Chondrocyte (in vitro differentiated cells): ENCODE measurements at regions not wholly inside any gene's neighbourhood (a gene's known extent, or its start where the extent isn't known, plus 50 kb on each side); places are given as distances from the start of the nearest gene placed in this dataset.
A peak's percentile ranks its signal among the peaks of the same experiment; 100 is the strongest.

Source experiments
- DNase-seq: peaks from one replicate; pipeline ENCODE4 v3.0.0; 2021; ENCODE audit warnings: mixed read lengths, low spot score
- H3K27ac Mint-ChIP-seq: one replicate; pipeline ENCODE4 v1.8.0; 2021; ENCODE audit warnings: mild to moderate bottlenecking, moderate library complexity, mixed read lengths; ENCODE audit not compliant: unreplicated experiment
- H3K27me3 Mint-ChIP-seq: 2 replicates; pipeline ENCODE4 v1.8.0; 2021; ENCODE audit warnings: low read depth, mixed read lengths
- H3K36me3 Mint-ChIP-seq: 2 replicates; pipeline ENCODE4 v1.8.0; 2021; ENCODE audit warnings: low read depth, mixed read lengths
- H3K4me1 Mint-ChIP-seq: 2 replicates; pipeline ENCODE4 v1.8.0; 2021; ENCODE audit warnings: low read depth, mild to moderate bottlenecking, mixed read lengths
- H3K4me3 Mint-ChIP-seq: one replicate; pipeline ENCODE4 v1.8.0; 2021; ENCODE audit warnings: mild to moderate bottlenecking, moderate library complexity, mixed read lengths; ENCODE audit not compliant: unreplicated experiment
- H3K9me3 Mint-ChIP-seq: 2 replicates; pipeline ENCODE4 v1.8.0; 2021; ENCODE audit warnings: low read depth, mixed read lengths
- TF ChIP-seq, protein P1 (sequence below): fragments of 200-600 bp; sonication (generic); IDR thresholded peaks from 2 replicates; pipeline ENCODE4 v1.5.0; 2021; ENCODE audit warnings: antibody characterized with exemption, mild to moderate bottlenecking, moderate library complexity

DNA sequence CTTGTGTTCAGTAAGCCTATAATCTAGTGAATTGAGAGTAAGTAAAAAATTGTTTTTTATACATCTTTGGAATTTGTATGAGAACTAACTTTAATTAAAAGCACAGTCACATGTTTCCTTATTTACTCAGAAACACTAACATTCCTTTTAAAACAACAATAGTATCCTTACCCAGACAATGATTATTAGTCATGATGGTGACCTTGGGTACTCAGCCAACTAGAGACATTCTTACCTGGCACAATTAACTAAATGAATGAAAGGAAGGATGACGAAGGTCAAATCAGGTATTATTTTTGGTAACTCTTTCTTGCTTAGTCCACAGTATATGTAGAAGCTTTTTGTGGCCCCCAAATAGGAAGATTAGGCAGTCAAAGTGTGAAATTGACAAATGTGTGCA, 901.0 kb downstream of the FAT4 start:
- no peak for DNase-seq
- Mint-ChIP-seq H3K36me3 (no peaks in the 10 kb centered on the region), H3K27me3 (peaks cover 4% of the 10 kb centered on the region), H3K4me3 (no peak overlapping the region), H3K9me3 (no peaks in the 10 kb centered on the region), H3K4me1 (no peaks in the 10 kb centered on the region), H3K27ac (no peak overlapping the region)
- TF ChIP-seq, protein P1, sequence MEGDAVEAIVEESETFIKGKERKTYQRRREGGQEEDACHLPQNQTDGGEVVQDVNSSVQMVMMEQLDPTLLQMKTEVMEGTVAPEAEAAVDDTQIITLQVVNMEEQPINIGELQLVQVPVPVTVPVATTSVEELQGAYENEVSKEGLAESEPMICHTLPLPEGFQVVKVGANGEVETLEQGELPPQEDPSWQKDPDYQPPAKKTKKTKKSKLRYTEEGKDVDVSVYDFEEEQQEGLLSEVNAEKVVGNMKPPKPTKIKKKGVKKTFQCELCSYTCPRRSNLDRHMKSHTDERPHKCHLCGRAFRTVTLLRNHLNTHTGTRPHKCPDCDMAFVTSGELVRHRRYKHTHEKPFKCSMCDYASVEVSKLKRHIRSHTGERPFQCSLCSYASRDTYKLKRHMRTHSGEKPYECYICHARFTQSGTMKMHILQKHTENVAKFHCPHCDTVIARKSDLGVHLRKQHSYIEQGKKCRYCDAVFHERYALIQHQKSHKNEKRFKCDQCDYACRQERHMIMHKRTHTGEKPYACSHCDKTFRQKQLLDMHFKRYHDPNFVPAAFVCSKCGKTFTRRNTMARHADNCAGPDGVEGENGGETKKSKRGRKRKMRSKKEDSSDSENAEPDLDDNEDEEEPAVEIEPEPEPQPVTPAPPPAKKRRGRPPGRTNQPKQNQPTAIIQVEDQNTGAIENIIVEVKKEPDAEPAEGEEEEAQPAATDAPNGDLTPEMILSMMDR, result no peak

DNA sequence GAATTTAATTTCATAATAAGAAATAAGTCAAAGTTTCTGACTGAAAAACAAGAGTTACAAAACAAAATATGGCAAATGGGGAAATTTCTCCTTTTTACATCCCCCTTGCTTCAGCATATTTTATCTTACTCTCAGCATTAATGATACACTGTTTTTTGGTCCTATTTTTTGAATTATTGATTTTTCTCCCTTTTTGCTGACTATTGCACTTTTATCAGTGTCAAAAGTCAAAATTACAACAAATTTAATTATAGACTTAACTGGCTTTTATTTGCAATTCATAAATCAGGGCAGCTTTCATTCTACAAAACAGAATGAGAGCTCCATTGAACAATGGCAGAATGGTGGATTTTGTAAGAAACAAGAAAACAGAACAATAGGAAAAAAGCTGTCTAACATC, 901.9 kb downstream of the FAT4 start:
- Mint-ChIP-seq H3K9me3 (no peaks in the 10 kb centered on the region), H3K4me1 (no peaks in the 10 kb centered on the region), H3K27ac (no peak overlapping the region), H3K4me3 (no peak overlapping the region), H3K36me3 (no peaks in the 10 kb centered on the region), H3K27me3 (peaks cover 4% of the 10 kb centered on the region)
- DNase-seq, result no peak
- TF ChIP-seq, protein P1, result no peak

DNA sequence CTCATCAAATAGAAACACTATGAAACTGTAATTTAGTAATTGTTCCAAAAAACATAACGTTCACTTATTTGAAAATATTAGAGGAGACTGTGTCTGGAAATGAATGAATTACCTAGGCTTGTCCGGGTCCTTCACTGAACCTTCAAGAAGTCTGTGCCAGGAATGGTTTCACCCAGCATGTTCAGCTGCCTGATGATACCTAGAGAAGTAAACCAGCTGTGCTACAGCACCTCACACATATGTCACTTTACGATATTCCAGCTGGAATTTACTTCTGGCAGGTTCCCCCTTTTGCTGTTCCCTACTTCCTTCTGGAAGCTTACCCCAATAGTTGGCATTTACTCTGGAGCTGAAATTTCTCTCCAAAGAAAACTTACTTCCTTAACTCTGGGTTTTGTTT, 906.5 kb downstream of the FAT4 start:
- TF ChIP-seq, protein P1, result no peak
- no peak for DNase-seq
- Mint-ChIP-seq H3K4me1 (no peaks in the 10 kb centered on the region), H3K27ac (no peak overlapping the region), H3K36me3 (no peaks in the 10 kb centered on the region), H3K27me3 (peaks cover 2% of the 10 kb centered on the region), H3K9me3 (no peaks in the 10 kb centered on the region), H3K4me3 (no peak overlapping the region)

DNA sequence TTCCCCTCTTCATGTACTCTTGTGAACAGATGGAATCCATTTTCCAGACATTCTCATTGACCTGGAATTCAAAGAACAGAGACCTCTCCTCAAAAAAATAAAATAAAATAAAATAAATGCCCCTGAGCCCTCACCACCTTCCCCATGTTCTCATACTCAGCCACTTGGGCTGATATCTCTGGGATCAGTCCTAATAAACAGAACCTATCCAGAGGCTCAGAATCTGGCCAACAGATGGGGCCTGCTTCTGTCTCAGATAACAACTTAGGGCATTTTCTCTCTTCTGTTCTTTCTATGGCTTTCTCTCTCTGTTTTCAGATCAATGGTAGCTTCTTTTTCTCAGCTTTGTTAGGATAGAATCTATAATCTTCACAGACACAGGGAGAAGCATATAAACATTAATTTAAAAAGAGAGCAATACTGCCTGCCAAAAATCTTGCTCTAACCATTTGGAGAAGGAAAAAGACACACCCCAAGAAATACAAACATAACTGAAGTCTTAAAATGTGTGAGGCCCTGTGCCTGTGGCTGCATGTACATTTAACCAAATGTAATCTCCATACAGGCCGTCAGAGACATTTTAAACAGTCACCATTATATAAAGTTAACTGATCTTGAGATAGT, 907.1 kb downstream of the FAT4 start:
- Mint-ChIP-seq H3K27ac (no peak overlapping the region), H3K36me3 (no peaks in the 10 kb centered on the region), H3K27me3 (no peaks in the 10 kb centered on the region), H3K9me3 (no peaks in the 10 kb centered on the region), H3K4me3 (no peak overlapping the region), H3K4me1 (no peaks in the 10 kb centered on the region)
- TF ChIP-seq, protein P1, result no peak
- DNase-seq, result no peak

DNA sequence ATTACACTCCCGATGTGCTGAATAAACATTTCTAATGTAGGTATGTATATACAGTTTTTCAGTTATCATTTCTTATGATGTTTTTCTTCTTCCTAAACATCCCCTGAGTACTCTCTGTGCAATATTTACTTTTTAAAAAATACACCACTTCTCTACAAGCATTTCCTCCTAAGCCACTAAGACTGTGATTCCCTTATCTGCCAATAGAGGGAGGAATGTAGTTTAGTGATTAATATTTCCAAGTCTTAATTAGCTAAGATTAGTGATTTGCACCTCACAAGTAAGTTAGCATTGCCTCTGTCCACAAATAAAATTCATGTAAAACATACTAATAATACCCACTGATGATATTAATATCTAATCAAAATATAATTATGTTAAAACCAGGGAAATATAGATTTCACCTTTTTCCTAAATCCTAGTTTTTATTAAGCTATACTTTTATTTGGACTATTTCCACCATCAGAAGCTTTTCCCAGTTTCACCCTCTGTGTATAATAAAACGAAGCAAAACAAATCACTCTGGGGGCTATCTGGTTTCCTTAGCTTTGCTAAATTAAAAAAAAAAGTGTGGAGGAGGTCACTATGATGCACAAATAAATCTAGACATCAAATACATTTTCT, 909.1 kb downstream of the FAT4 start:
- TF ChIP-seq, protein P1, result peak; percentile 86
- Mint-ChIP-seq H3K27ac (no peak overlapping the region), H3K4me1 (no peaks in the 10 kb centered on the region), H3K9me3 (no peaks in the 10 kb centered on the region), H3K4me3 (no peak overlapping the region), H3K27me3 (no peaks in the 10 kb centered on the region), H3K36me3 (no peaks in the 10 kb centered on the region)
- DNase-seq, result no peak
